ENCODE measurements at regions not wholly inside any gene's neighbourhood (a gene's known extent, or its start where the extent isn't known, plus 50 kb on each side); places are given as distances from the start of the nearest gene placed in this dataset.

GRCh38 chr2:34353509-34354113 is 754.5 kb upstream of the FAM98A start:
- TF ChIP-seq CTCF (IDR thresholded peaks at IDR 0.05) (no peak), EZH2 (IDR thresholded peaks at IDR 0.05) (no peak)

Measured in neural progenitor cell (in vitro differentiated cells).